Jurkat, Clone E6-1 (cell line): ENCODE measurements at regions not wholly inside any gene's neighbourhood (a gene's known extent, or its start where the extent isn't known, plus 50 kb on each side); places are given as distances from the start of the nearest gene placed in this dataset.
"Not testable (repeated sequence)": the region's sequence is repeated elsewhere in the genome, so short reads cannot be mapped to it uniquely, and the experiment has no call there.

Source experiments
- DNase-seq: peaks from one replicate; pipeline ENCODE4 v3.0.0-alpha.2; 2011; ENCODE audit warnings: low read depth, low spot score
- H3K4me3 ChIP-seq: 2 replicates; pipeline ENCODE4 v1.5.1; 2011; ENCODE audit warnings: mild to moderate bottlenecking, low read length, control low read depth, moderate library complexity

- H3K4me3 ChIP-seq = no peak overlapping the region
- DNase-seq = peak; percentile 33
Observed at GRCh38 chr9:31119890-31120454, 1264.5 kb upstream of the ACO1 start.

DNA sequence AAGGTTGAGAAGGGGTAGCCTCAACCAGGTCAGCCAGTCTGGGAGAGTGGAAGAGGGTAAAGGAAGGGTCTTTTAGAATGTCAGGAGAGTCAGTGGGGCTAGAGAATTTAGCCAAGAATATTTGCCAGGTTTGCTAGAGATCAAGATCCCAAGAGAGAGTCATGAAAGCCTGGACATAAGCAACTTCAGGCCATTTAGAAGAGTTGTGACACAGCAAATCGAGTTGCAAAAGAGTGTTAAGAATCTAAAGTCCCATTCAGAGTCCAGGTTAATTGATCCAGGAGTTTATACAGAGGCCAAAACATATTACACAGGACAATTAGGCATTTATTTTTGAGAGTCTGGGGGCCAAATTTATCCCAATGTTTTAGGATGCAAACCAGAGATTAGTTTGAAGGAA is 1260.1 kb upstream of the ACO1 start:
- H3K4me3 ChIP-seq = no peak overlapping the region
- no peak for DNase-seq

GRCh38 chr9:31135567-31135966 is 1248.9 kb upstream of the ACO1 start:
- DNase-seq = no peak
- H3K4me3 ChIP-seq = no peak overlapping the region

DNA sequence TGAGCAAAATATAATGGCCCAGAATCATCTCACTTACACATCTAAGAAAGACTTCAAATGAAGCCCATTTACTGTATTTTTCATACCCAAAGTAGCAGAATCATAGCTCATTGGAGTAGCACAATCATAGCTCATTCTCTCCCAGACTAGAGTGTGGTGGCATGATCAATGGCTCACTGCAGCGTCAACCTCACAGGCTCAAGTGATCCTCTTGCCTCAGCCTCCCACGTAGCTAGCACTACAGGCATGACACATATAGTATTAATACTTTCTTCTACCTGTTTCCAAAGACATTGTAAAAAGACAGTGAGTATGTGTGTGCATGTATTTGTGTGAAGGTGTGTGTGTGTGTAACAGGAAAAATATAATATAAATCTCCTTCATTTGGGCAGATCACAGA is 1247.9 kb upstream of the ACO1 start:
- no peak for DNase-seq
- H3K4me3 ChIP-seq = no peak overlapping the region

- H3K4me3 ChIP-seq = no peak overlapping the region
- no peak for DNase-seq
Observed at GRCh38 chr9:31137176-31138160, 1247.0 kb upstream of the ACO1 start.

DNA sequence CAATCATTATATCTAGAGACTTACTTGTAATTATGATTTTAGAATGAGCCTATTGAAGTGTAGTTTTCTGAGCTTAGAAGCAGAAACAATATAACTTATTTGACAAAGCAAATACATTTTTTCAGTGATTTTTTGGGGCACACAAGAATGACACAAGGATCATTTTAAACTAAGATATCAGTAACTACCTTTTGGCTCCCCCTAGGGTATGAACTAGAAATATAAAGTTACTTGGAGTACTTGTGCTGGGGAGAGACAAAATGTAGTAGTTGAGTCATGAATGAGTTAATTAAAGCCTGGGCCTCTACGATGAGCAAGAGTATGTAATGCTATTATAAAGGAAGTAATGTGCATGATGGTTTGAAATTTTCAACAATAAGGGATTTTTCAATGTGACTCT is 1244.1 kb upstream of the ACO1 start:
- H3K4me3 ChIP-seq = no peak overlapping the region
- peak; percentile 14 for DNase-seq

DNA sequence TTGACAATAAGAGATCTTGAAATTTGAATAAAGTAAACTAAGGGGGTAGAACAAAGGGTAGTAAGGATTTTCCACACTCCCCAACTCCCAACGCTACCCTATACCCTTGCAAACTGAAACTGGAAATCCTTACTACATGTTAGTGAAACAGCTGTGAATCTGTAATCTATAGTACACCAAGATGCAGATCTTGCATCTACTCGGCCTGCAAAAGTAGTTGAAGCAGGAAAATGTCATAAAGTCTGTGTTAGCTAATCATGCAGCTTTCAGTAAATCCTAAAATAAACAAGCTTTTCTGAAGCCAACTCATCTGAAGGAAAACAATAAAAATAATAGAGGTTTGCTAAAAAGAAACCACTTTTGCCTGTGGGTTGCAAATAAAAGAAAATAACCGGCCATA is 1242.0 kb upstream of the ACO1 start:
- no peak for DNase-seq

DNA sequence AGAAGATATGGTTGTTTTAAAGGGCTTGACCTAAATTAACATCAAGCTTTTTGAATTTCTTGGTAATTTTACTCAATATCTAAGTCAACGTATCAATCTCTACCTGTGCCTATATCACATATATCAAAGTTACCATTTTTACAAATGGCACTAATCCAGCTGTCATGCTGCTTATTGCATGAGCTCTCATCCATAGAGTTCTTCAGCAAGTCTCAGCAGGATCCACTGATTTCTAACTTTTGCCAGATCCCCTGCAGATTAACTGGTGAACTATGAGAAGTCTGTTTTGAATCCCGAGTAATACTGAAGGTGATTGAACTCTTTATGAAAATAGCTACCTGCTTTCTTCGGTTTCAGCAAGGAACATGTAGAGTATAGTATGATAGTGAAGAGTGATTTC is 1239.8 kb upstream of the ACO1 start:
- DNase-seq = no peak
- H3K4me3 ChIP-seq = no peak overlapping the region

More for the DNA sequence above, 1242.0 kb upstream of the ACO1 start:
- no peak overlapping the region for H3K4me3 ChIP-seq

DNA sequence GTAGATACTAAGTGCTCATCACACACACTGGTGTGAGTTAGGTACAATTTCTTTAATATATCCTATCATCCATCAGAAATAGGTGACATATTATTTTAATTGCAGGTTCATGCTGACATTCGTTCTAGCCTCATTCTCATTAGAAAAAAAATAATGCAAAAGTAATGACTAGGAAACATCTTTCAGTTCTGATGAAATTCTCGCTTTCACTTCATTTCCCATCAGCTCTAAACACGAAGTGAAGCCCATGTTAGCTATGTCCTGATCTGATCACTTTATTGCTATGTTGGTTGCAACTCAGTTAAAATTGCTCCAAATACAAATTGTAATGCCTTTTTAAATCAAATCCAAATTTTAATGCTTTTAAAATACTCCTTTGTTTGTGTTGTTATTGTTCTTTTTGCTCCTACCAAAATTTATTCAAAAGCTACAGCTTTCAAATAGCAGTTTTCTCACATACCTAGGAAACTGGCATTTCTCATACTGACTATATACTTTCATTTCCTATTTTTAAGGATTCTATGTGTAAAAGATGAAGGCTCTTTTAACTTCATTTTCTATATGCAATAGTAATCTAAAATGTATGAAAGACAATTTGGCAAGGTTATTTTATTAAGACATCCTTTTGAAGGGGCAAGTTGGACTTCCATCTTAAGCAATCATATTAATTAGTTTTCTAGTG is 1237.8 kb upstream of the ACO1 start:
- DNase-seq = no peak
- no peak overlapping the region for H3K4me3 ChIP-seq

- no peak for DNase-seq
- H3K4me3 ChIP-seq = no peak overlapping the region
Observed at GRCh38 chr9:31153250-31153840, 1231.1 kb upstream of the ACO1 start.

DNA sequence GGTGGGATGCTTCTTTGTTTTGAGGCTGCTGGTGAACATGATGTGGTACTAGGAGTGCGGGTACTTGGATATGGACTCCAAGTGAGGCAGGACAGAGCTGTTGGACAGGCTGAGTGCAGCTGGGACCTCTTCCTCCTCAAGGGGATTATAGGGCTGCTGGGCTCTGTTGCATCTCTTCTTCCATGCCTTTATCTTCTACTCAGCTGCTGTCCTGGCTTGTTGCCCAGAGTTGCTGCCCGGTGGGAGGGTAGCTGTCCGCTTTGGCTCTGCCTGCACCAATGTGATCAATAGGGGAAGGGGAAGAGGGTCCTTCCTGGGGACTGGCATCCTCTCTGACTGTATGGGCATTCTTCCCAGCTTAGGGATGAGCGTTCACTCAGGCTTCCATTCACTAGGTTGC is 1217.9 kb upstream of the ACO1 start:
- H3K4me3 ChIP-seq = no peak overlapping the region
- DNase-seq = no peak

GRCh38 chr9:31168161-31168560 is 1216.3 kb upstream of the ACO1 start:
- no peak overlapping the region for H3K4me3 ChIP-seq
- no peak for DNase-seq

- H3K4me3 ChIP-seq = no peak overlapping the region
- no peak for DNase-seq
Observed at GRCh38 chr9:31174681-31175080, 1209.8 kb upstream of the ACO1 start.

DNA sequence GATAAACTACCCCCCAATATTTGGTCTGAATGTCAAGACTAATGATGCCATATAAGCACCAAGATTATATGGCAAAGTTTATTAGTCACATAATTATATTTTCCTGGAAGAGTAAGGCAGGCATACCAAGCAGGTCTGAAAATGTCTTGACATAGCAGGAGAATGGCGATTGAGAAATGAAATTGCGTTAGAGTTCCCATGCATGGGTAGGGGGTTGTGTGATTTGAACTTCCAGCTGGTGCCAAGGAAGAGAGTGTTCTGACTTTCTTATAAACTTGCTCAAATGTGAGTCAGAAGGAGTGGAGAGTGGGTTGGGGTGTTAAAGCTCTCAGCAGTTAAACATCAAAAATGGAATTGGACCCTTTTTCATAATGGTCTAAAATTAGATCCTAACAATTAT is 1200.6 kb upstream of the ACO1 start:
- no peak overlapping the region for H3K4me3 ChIP-seq
- DNase-seq = no peak

- DNase-seq = no peak
- no peak overlapping the region for H3K4me3 ChIP-seq
Observed at GRCh38 chr9:31185831-31186230, 1198.6 kb upstream of the ACO1 start.

DNA sequence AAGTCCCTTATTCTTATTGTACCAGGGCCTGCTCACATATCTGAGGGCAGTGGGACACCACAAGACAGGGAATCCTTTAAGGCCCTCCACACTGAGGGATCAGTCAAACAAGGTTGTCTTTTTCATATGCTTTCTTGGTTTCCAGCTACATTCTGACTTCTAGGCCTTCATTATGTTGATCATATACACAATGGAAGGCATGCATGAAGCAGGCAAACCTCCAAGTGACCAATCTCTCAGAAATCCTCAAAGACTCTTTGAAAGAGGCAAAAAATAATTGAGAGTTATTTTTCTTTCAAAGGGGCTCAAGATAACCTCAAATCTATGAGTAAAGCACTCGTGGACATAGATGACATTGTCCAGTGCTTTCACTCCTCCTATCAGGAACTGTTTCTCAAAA is 1195.9 kb upstream of the ACO1 start:
- no peak overlapping the region for H3K4me3 ChIP-seq
- no peak for DNase-seq

- no peak overlapping the region for H3K4me3 ChIP-seq
- DNase-seq = no peak
Observed at GRCh38 chr9:31210978-31211570, 1173.4 kb upstream of the ACO1 start.

DNA sequence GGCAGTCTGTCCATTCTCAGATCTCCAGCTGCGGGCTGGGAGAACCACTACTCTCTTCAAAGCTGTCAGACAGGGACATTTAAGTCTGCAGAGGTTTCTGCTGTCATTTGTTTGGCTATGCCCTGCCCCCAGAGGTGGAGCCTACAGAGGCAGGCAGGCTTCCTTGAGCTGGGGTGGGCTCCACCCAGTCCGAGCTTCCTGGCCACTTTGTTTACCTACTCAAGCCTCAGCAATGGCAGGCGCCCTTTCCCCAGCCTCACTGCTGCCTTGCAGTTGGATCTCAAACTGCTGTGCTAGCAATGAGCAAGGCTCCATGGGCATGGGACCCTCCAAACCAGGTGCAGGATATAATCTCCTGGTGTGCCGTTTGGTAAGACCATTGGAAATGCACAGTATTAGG is 1154.5 kb upstream of the ACO1 start:
- H3K4me3 ChIP-seq, DNase-seq: not testable (repeated sequence)

- DNase-seq = no peak
- H3K4me3 ChIP-seq = no peak overlapping the region
Observed at GRCh38 chr9:31232485-31232884, 1152.0 kb upstream of the ACO1 start.
